PC-3 (cell line): ENCODE measurements at regions not wholly inside any gene's neighbourhood (a gene's known extent, or its start where the extent isn't known, plus 50 kb on each side); places are given as distances from the start of the nearest gene placed in this dataset.

Experiments used
- ATAC-seq: fragments of 200-7000 bp; cut with Tn5 transposase; 2 replicates; pipeline ENCODE4 v1.9.1; 2020; ENCODE audit warnings: mild to moderate bottlenecking, moderate library complexity
- BruUV-seq: library from RNA; stranded (reverse); fragments of 400-500 nt; replicated peaks from 2 replicates; lab custom pipeline; 2021; lab: Mats Ljungman, UMichigan
- CTCF ChIA-PET: fragments of 300-600 bp; sonication (Branson Sonifier 250); formaldehyde crosslinking; loops from one replicate; lab custom pipeline; 2022; ENCODE audit warnings: antibody characterized with exemption; lab: Charles Lee
- POLR2A ChIA-PET: fragments of 300-600 bp; sonication (Branson Sonifier 250); formaldehyde crosslinking; loops from one replicate; lab custom pipeline; 2022; ENCODE audit warnings: antibody characterized with exemption; ENCODE audit not compliant: unreplicated experiment; lab: Charles Lee
- DNase-seq: peaks from one replicate; pipeline ENCODE4 v3.0.0-alpha.2; 2015
- H2AFZ ChIP-seq: fragments of 300-600 bp; sonication (generic); 2 replicates; pipeline ENCODE4 v1.6.0; 2016; ENCODE audit warnings: antibody characterized with exemption, low read length
- H3F3A ChIP-seq: fragments of 300-600 bp; sonication (generic); one replicate; pipeline ENCODE4 v1.6.0; 2017; ENCODE audit warnings: antibody characterized with exemption, low read length, control low read depth, mild to moderate bottlenecking; ENCODE audit not compliant: unreplicated experiment
- H3K27ac ChIP-seq: fragments of 300-600 bp; sonication (generic); 2 replicates; pipeline ENCODE4 v1.5.1; 2016; ENCODE audit warnings: mild to moderate bottlenecking, low read length
- H3K27me3 ChIP-seq: fragments of 300-600 bp; sonication (generic); 2 replicates; pipeline ENCODE4 v1.6.1; 2016; ENCODE audit warnings: low read length, mixed read lengths
- H3K36me3 ChIP-seq: fragments of 300-600 bp; sonication (generic); 2 replicates; pipeline ENCODE4 v1.6.1; 2016; ENCODE audit warnings: low read depth, mixed run types, low read length, mixed read lengths
- H3K4me1 ChIP-seq: fragments of 300-600 bp; sonication (generic); 2 replicates; pipeline ENCODE4 v1.5.1; 2016; ENCODE audit warnings: low read length; ENCODE audit not compliant: insufficient read depth
- H3K4me2 ChIP-seq: fragments of 300-600 bp; sonication (generic); 2 replicates; pipeline ENCODE4 v1.6.0; 2016; ENCODE audit warnings: low read length
- H3K4me3 ChIP-seq: fragments of 300-600 bp; sonication (generic); 2 replicates; pipeline ENCODE4 v1.5.1; 2016; ENCODE audit warnings: mild to moderate bottlenecking, low read length, mixed read lengths
- H3K79me2 ChIP-seq: fragments of 300-600 bp; sonication (generic); 2 replicates; pipeline ENCODE4 v1.6.1; 2017; ENCODE audit warnings: low read length, mixed read lengths
- H3K9ac ChIP-seq: fragments of 300-600 bp; sonication (generic); 2 replicates; pipeline ENCODE4 v1.6.0; 2016; ENCODE audit warnings: mild to moderate bottlenecking, low read length
- H3K9me2 ChIP-seq: fragments of 300-600 bp; sonication (generic); replicated peaks from 2 replicates; pipeline ENCODE4 v1.6.1; 2016; ENCODE audit warnings: mixed run types, low read length, mixed read lengths
- H3K9me3 ChIP-seq: fragments of 300-600 bp; sonication (generic); 2 replicates; pipeline ENCODE4 v1.6.1; 2016; ENCODE audit warnings: low read length, mixed read lengths
- H4K20me1 ChIP-seq: fragments of 300-600 bp; sonication (generic); 2 replicates; pipeline ENCODE4 v1.6.1; 2016; ENCODE audit warnings: low read length, mixed read lengths
- EZH2 ChIP-seq: fragments of 300-600 bp; sonication (generic); IDR thresholded peaks from one replicate; pipeline ENCODE4 v1.6.1; 2017; ENCODE audit warnings: antibody characterized with exemption, mild to moderate bottlenecking, low read length; ENCODE audit not compliant: unreplicated experiment
- EZH2phosphoT487 ChIP-seq: fragments of 300-600 bp; sonication (generic); IDR thresholded peaks from 2 replicates; pipeline ENCODE4 v1.6.1; 2018; ENCODE audit warnings: mild to moderate bottlenecking, antibody characterized with exemption, low read length, borderline replicate concordance
- intact Hi-C: fragments of 100-400 bp; cut with micrococcal nuclease; formaldehyde crosslinking; loops from 2 replicates; pipeline ENCODE4 v1.9.0; 2023
- TF ChIP-seq, protein P1 (sequence below): fragments of 300-600 bp; sonication (generic); conservative IDR thresholded peaks from 2 replicates; pipeline ENCODE4 v1.5.1; 2017; ENCODE audit warnings: antibody characterized with exemption, low read depth, mild to moderate bottlenecking, low read length

DNA sequence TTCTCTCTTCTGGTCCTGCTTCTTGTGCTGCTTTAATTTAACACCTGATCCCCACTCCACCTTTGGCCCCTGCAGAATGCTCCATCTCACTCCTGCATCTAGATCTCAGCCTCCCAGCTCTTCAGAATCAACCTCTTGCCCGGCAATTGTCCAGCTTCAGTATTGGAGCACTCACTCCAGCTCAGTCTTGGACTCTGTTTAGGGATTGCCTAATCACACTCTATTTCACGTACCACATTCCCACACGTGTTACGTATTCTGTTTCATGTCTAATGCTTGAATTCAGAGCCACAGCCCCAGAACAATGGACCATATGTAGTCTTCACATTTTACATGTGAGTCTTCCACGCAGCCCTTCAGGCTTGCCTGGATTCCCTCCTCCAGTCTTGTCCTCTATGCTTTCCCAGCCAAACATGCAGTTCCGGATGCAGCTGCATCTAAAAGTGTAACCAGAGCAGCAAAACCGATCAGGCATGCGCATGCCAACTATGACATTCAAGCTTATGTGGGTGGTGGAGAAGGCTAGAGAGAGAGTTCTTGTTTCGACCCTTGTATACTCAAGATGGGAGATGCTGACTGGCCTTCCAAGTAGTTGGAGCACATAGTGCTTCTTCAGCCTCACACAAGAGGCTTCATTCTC lies 105.2 kb upstream of the FAM9A start:
- H3K27me3 ChIP-seq, result no peaks in the 10 kb centered on the region
- CTCF ChIA-PET, result no interaction called here
- H3F3A ChIP-seq, result no peaks in the 10 kb centered on the region
- H3K79me2 ChIP-seq, result no peaks in the 10 kb centered on the region
- no peak overlapping the region for H3K4me3 ChIP-seq
- no peak overlapping the region for H3K4me2 ChIP-seq
- intact Hi-C loops, result no loop called here
- H2AFZ ChIP-seq, result no peak overlapping the region
- no peaks in the 10 kb centered on the region for H3K9me2 ChIP-seq
- H3K9ac ChIP-seq, result no peak overlapping the region
- no peak overlapping the region for H3K27ac ChIP-seq
- BruUV-seq, result no TSS peak
- H3K36me3 ChIP-seq, result no peaks in the 10 kb centered on the region
- no peak for TF ChIP-seq EZH2phosphoT487
- TF ChIP-seq, protein P1, sequence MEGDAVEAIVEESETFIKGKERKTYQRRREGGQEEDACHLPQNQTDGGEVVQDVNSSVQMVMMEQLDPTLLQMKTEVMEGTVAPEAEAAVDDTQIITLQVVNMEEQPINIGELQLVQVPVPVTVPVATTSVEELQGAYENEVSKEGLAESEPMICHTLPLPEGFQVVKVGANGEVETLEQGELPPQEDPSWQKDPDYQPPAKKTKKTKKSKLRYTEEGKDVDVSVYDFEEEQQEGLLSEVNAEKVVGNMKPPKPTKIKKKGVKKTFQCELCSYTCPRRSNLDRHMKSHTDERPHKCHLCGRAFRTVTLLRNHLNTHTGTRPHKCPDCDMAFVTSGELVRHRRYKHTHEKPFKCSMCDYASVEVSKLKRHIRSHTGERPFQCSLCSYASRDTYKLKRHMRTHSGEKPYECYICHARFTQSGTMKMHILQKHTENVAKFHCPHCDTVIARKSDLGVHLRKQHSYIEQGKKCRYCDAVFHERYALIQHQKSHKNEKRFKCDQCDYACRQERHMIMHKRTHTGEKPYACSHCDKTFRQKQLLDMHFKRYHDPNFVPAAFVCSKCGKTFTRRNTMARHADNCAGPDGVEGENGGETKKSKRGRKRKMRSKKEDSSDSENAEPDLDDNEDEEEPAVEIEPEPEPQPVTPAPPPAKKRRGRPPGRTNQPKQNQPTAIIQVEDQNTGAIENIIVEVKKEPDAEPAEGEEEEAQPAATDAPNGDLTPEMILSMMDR, result no peak
- TF ChIP-seq EZH2, result no peak
- no peak for DNase-seq
- H3K9me3 ChIP-seq, result no peaks in the 10 kb centered on the region
- no peak for ATAC-seq
- no peaks in the 10 kb centered on the region for H4K20me1 ChIP-seq
- H3K4me1 ChIP-seq, result no peaks in the 10 kb centered on the region
- POLR2A ChIA-PET, result no interaction called here

DNA sequence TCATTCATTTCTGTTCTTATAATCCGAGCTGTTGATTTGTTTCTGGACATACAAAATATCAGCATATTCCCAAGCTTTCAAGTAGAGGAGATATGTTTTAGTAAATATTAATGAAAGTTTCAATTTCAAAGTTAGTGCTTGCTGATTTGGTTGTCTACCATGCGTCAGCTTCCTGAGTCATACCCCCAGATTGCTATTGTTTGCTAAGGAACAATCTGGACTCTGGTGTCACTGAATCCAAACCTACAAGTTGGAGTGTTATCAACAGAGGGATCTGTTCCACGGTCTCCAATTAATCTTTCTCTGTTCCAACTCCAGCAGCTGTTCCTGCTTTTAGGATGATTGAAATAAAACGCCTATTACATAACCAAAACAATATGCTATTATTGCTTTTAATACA lies 96.1 kb upstream of the FAM9A start:
- Histone ChIP-seq H3K9ac (no peak overlapping the region), H4K20me1 (no peaks in the 10 kb centered on the region), H3K36me3 (no peaks in the 10 kb centered on the region), H3K4me3 (no peak overlapping the region), H3F3A (no peaks in the 10 kb centered on the region), H3K79me2 (no peaks in the 10 kb centered on the region), H3K4me2 (peak overlapping the region; percentile 43), H2AFZ (no peak overlapping the region), H3K27ac (peak overlapping the region; percentile 19), H3K9me3 (no peaks in the 10 kb centered on the region), H3K9me2 (no peaks in the 10 kb centered on the region), H3K27me3 (no peaks in the 10 kb centered on the region), H3K4me1 (peaks cover 17% of the 10 kb centered on the region)
- ChIA-PET POLR2A (no interaction called here), CTCF (no interaction called here)
- intact Hi-C loops, result no loop called here
- DNase-seq, result peak; percentile 66
- BruUV-seq, result no TSS peak
- TF ChIP-seq EZH2phosphoT487, result no peak
- TF ChIP-seq, protein P1, result no peak
- ATAC-seq, result peak; percentile 87

DNA sequence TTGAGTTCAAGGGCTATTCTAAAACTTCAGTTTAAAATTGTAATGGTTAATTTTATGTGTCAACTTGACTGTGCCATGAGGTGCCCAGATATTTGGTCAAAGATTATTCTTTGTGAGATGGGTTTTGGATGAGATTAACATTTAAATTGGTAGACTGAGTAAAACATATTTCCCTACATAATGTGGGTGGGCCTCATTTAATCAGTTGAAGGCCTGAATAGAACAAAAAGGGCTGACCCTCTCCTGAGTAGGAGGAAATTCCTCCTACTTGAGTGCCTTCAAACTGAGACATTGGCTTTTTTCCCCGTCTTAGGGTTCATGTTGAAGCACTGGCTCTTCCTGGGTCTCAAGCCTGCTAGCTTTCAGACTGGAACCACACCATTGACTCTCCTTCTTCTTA lies 89.6 kb upstream of the FAM9A start:
- Histone ChIP-seq H2AFZ (no peak overlapping the region), H3K9me2 (no peaks in the 10 kb centered on the region), H3K4me2 (no peak overlapping the region), H3K4me3 (no peak overlapping the region), H3K27me3 (no peaks in the 10 kb centered on the region), H3K79me2 (no peaks in the 10 kb centered on the region), H3K9me3 (no peaks in the 10 kb centered on the region), H3K9ac (no peak overlapping the region), H3K4me1 (no peaks in the 10 kb centered on the region), H3F3A (no peaks in the 10 kb centered on the region), H3K27ac (no peak overlapping the region), H3K36me3 (no peaks in the 10 kb centered on the region), H4K20me1 (no peaks in the 10 kb centered on the region)
- BruUV-seq, result no TSS peak
- DNase-seq (no peak), ATAC-seq (no peak)
- intact Hi-C loops, result no loop called here
- POLR2A ChIA-PET, result no interaction called here
- CTCF ChIA-PET, result no interaction called here
- TF ChIP-seq EZH2phosphoT487 (no peak), EZH2 (no peak)
- TF ChIP-seq, protein P1, result no peak
